DND-41 (cell line): ENCODE measurements at regions not wholly inside any gene's neighbourhood (a gene's known extent, or its start where the extent isn't known, plus 50 kb on each side); places are given as distances from the start of the nearest gene placed in this dataset.

Source experiments
- ATAC-seq: fragments of 200-7000 bp; cut with Tn5 transposase; 3 replicates; pipeline ENCODE4 v1.9.1; 2021; ENCODE audit warnings: low read depth; ENCODE audit not compliant: insufficient read depth
- DNase-seq: peaks from one replicate; pipeline ENCODE4 v3.0.0-alpha.2; 2020
- H2AFZ ChIP-seq: 2 replicates; pipeline ENCODE4 v1.6.0; 2012; ENCODE audit warnings: low read depth, low read length
- H3K27ac ChIP-seq: 2 replicates; pipeline ENCODE4 v1.5.1; 2012; ENCODE audit warnings: low read length, inconsistent platforms
- H3K27me3 ChIP-seq: fragments of 200-600 bp; sonication (generic); 2 replicates; pipeline ENCODE4 v1.6.0; 2012; ENCODE audit warnings: low read length, mild to moderate bottlenecking, inconsistent platforms; ENCODE audit not compliant: insufficient read depth, poor library complexity
- H3K36me3 ChIP-seq: 2 replicates; pipeline ENCODE4 v1.5.1; 2012; ENCODE audit warnings: low read length, inconsistent platforms; ENCODE audit not compliant: insufficient read depth
- H3K4me1 ChIP-seq: 2 replicates; pipeline ENCODE4 v1.5.1; 2012; ENCODE audit warnings: mild to moderate bottlenecking, low read length; ENCODE audit not compliant: insufficient read depth
- H3K4me2 ChIP-seq: 2 replicates; pipeline ENCODE4 v1.6.0; 2012; ENCODE audit warnings: mild to moderate bottlenecking, moderate library complexity, low read length, inconsistent platforms; ENCODE audit not compliant: insufficient read depth
- H3K4me3 ChIP-seq, 2 experiments: fragments of 200-600 bp in 1 of 2; shearing (Covaris generic) in 1 of 2; 2 replicates each; pipeline ENCODE4 v1.5.1; 2012 to 2016; ENCODE audit warnings: inconsistent platforms in 2 of 2, low read length in 2 of 2, mild to moderate bottlenecking in 2 of 2, low read depth in 1 of 2, moderate library complexity in 1 of 2
- H3K79me2 ChIP-seq: 2 replicates; pipeline ENCODE4 v1.6.0; 2012; ENCODE audit warnings: low read length, inconsistent platforms; ENCODE audit not compliant: insufficient read depth
- H3K9ac ChIP-seq: 2 replicates; pipeline ENCODE4 v1.6.0; 2012; ENCODE audit warnings: low read depth, mild to moderate bottlenecking, inconsistent platforms, low read length, moderate library complexity
- H3K9me3 ChIP-seq: 2 replicates; pipeline ENCODE4 v1.5.1; 2012; ENCODE audit warnings: low read length, moderate library complexity, mild to moderate bottlenecking, inconsistent platforms; ENCODE audit not compliant: insufficient read depth, severe bottlenecking
- H4K20me1 ChIP-seq: 2 replicates; pipeline ENCODE4 v1.6.0; 2012; ENCODE audit warnings: low read length; ENCODE audit not compliant: insufficient read depth
- CTCF ChIP-seq: IDR thresholded peaks from 2 replicates; pipeline ENCODE4 v1.5.1; 2012; ENCODE audit warnings: borderline replicate concordance, low read length, moderate library complexity, mild to moderate bottlenecking; ENCODE audit not compliant: poor library complexity, severe bottlenecking; ENCODE audit errors: extremely low read depth
- EZH2 ChIP-seq: IDR thresholded peaks from 3 replicates; pipeline ENCODE4 v1.6.1; 2012; ENCODE audit warnings: borderline replicate concordance, low read depth, mild to moderate bottlenecking, moderate library complexity, low read length, inconsistent platforms; ENCODE audit not compliant: severe bottlenecking

GRCh38 chr13:40292108-40292507, 374.3 kb downstream of the FOXO1 start:
- no peak overlapping the region for H3K4me3 ChIP-seq
- H2AFZ ChIP-seq, result no peak overlapping the region
- H3K9ac ChIP-seq, result no peak overlapping the region
- no peaks in the 10 kb centered on the region for H3K79me2 ChIP-seq
- H3K4me2 ChIP-seq, result no peak overlapping the region
- no peak overlapping the region for H3K27ac ChIP-seq
- no peaks in the 10 kb centered on the region for H4K20me1 ChIP-seq
- peaks cover 4% of the 10 kb centered on the region for H3K9me3 ChIP-seq
- DNase-seq (no peak), ATAC-seq (no peak)
- no peaks in the 10 kb centered on the region for H3K27me3 ChIP-seq
- H3K4me1 ChIP-seq, result no peaks in the 10 kb centered on the region
- TF ChIP-seq EZH2, result no peak
- TF ChIP-seq CTCF, result no peak
- H3K36me3 ChIP-seq, result no peaks in the 10 kb centered on the region

GRCh38 chr13:40292536-40292935, 373.9 kb downstream of the FOXO1 start:
- no peaks in the 10 kb centered on the region for H3K4me1 ChIP-seq
- no peaks in the 10 kb centered on the region for H3K27me3 ChIP-seq
- H3K4me2 ChIP-seq, result no peak overlapping the region
- no peak overlapping the region for H2AFZ ChIP-seq
- DNase-seq (no peak), ATAC-seq (no peak)
- no peaks in the 10 kb centered on the region for H3K79me2 ChIP-seq
- no peak overlapping the region for H3K27ac ChIP-seq
- no peaks in the 10 kb centered on the region for H4K20me1 ChIP-seq
- no peak for TF ChIP-seq EZH2
- TF ChIP-seq CTCF, result no peak
- no peak overlapping the region for H3K4me3 ChIP-seq
- no peak overlapping the region for H3K9ac ChIP-seq
- H3K9me3 ChIP-seq, result peaks cover 4% of the 10 kb centered on the region
- H3K36me3 ChIP-seq, result no peaks in the 10 kb centered on the region

GRCh38 chr13:40302351-40302750, 364.1 kb downstream of the FOXO1 start:
- H3K27me3 ChIP-seq, result no peaks in the 10 kb centered on the region
- ATAC-seq, result no peak
- H3K36me3 ChIP-seq, result no peaks in the 10 kb centered on the region
- DNase-seq, result no peak
- H3K9me3 ChIP-seq, result peaks cover 9% of the 10 kb centered on the region
- no peak for TF ChIP-seq CTCF
- no peak overlapping the region for H3K4me3 ChIP-seq
- no peak overlapping the region for H3K27ac ChIP-seq
- no peaks in the 10 kb centered on the region for H3K79me2 ChIP-seq
- H4K20me1 ChIP-seq, result no peaks in the 10 kb centered on the region
- no peak overlapping the region for H3K4me2 ChIP-seq
- no peaks in the 10 kb centered on the region for H3K4me1 ChIP-seq
- H2AFZ ChIP-seq, result no peak overlapping the region
- no peak overlapping the region for H3K9ac ChIP-seq

GRCh38 chr13:40304391-40304790, 362.1 kb downstream of the FOXO1 start:
- no peak overlapping the region for H3K4me3 ChIP-seq
- no peak for DNase-seq
- no peaks in the 10 kb centered on the region for H4K20me1 ChIP-seq
- no peaks in the 10 kb centered on the region for H3K36me3 ChIP-seq
- no peaks in the 10 kb centered on the region for H3K79me2 ChIP-seq
- H3K27me3 ChIP-seq, result peaks cover 3% of the 10 kb centered on the region
- H3K9me3 ChIP-seq, result peaks cover 9% of the 10 kb centered on the region
- H3K27ac ChIP-seq, result no peak overlapping the region
- no peak overlapping the region for H3K4me2 ChIP-seq
- TF ChIP-seq CTCF (no peak), EZH2 (no peak)
- no peak overlapping the region for H3K9ac ChIP-seq
- H2AFZ ChIP-seq, result no peak overlapping the region
- no peak for ATAC-seq
- no peaks in the 10 kb centered on the region for H3K4me1 ChIP-seq
